H1 (cell line): ENCODE measurements at regions not wholly inside any gene's neighbourhood (a gene's known extent, or its start where the extent isn't known, plus 50 kb on each side); places are given as distances from the start of the nearest gene placed in this dataset.
"Not testable (repeated sequence)": the region's sequence is repeated elsewhere in the genome, so short reads cannot be mapped to it uniquely, and the experiment has no call there.

Experiments used
- CTCF ChIA-PET: fragments of 300-600 bp; sonication (Branson Sonifier 250); formaldehyde crosslinking; loops from one replicate; lab custom pipeline; 2021; ENCODE audit not compliant: partially characterized antibody; lab: Charles Lee
- POLR2A ChIA-PET: fragments of 300-600 bp; sonication (Branson Sonifier 250); formaldehyde crosslinking; loops from one replicate; lab custom pipeline; 2021; ENCODE audit warnings: inconsistent platforms; ENCODE audit not compliant: partially characterized antibody; lab: Charles Lee
- DNase-seq, 2 experiments: peaks; one replicate each; pipeline versions ENCODE4 v3.0.0 to v3.0.0-alpha.2; 2010 to 2022; ENCODE audit warnings: low spot score in 2 of 2, low read depth in 1 of 2, mixed read lengths in 1 of 2
- FAIRE-seq: peaks from 2 replicates; lab custom pipeline; 2011; peaks lifted over from hg19 to GRCh38; lab: Jason Lieb, UNC
- H2AFZ ChIP-seq: 2 replicates; pipeline ENCODE4 v1.8.1; 2012; ENCODE audit warnings: low read length, inconsistent platforms
- H2AK5ac ChIP-seq: 2 replicates; pipeline ENCODE4 v1.6.1; 2013; ENCODE audit warnings: low read depth, low read length
- H2BK120ac ChIP-seq: replicated peaks from 2 replicates; pipeline ENCODE3; 2013; ENCODE audit warnings: low read depth, low read length, inconsistent platforms
- H2BK12ac ChIP-seq: 2 replicates; pipeline ENCODE4 v1.6.1; 2013; ENCODE audit warnings: low read depth, low read length
- H2BK15ac ChIP-seq: 2 replicates; pipeline ENCODE4 v1.6.1; 2013; ENCODE audit warnings: low read length
- H2BK20ac ChIP-seq: 2 replicates; pipeline ENCODE4 v1.6.1; 2013; ENCODE audit warnings: low read length
- H2BK5ac ChIP-seq: 2 replicates; pipeline ENCODE4 v1.6.1; 2013; ENCODE audit warnings: low read depth, low read length
- H3K14ac ChIP-seq: 2 replicates; pipeline ENCODE4 v1.6.1; 2013; ENCODE audit warnings: inconsistent platforms; ENCODE audit not compliant: insufficient read length
- H3K18ac ChIP-seq: 2 replicates; pipeline ENCODE4 v1.6.1; 2013; ENCODE audit warnings: low read length; ENCODE audit errors: extremely low read depth
- H3K23ac ChIP-seq: 2 replicates; pipeline ENCODE4 v1.6.1; 2013; ENCODE audit warnings: inconsistent platforms; ENCODE audit not compliant: insufficient read length
- H3K23me2 ChIP-seq: 2 replicates; pipeline ENCODE4 v1.6.1; 2013; ENCODE audit warnings: low read depth, low read length
- H3K27ac ChIP-seq: 2 replicates; pipeline ENCODE4 v1.6.1; 2011; ENCODE audit warnings: low read depth, low read length, inconsistent platforms
- H3K27me3 ChIP-seq, 4 experiments: replicated peaks in 1 of 4; 1 replicate in 1 of 4; 2 replicates in 3 of 4; pipeline versions ENCODE4 v1.6.1 to v1.8.1; 2011 to 2013; ENCODE audit warnings: low read length in 3 of 4, mild to moderate bottlenecking in 3 of 4, inconsistent platforms in 2 of 4, mixed read lengths in 2 of 4, moderate library complexity in 1 of 4; ENCODE audit not compliant: control insufficient read depth in 3 of 4, insufficient read depth in 3 of 4; ENCODE audit errors: extremely low read depth in 1 of 4
- H3K36me3 ChIP-seq, 4 experiments: 2 replicates each; pipeline versions ENCODE4 v1.6.1 to v1.8.1; 2011 to 2013; ENCODE audit warnings: mild to moderate bottlenecking in 4 of 4, low read length in 3 of 4, moderate library complexity in 2 of 4, control low read depth in 1 of 4, inconsistent platforms in 1 of 4; ENCODE audit not compliant: insufficient read depth in 4 of 4, control insufficient read depth in 2 of 4
- H3K4ac ChIP-seq: replicated peaks from 2 replicates; pipeline ENCODE3; 2013; ENCODE audit warnings: low read length, low read depth, mixed read lengths, inconsistent platforms; ENCODE audit not compliant: insufficient read length
- H3K4me1 ChIP-seq, 4 experiments: replicated peaks in 1 of 4; 1 replicate in 1 of 4; 2 replicates in 3 of 4; pipeline versions ENCODE4 v1.6.1 to v1.8.1; 2011 to 2013; ENCODE audit warnings: low read length in 3 of 4, inconsistent platforms in 2 of 4, mixed read lengths in 1 of 4; ENCODE audit not compliant: insufficient read depth in 4 of 4, control insufficient read depth in 3 of 4
- H3K4me2 ChIP-seq, 2 experiments: 2 replicates each; pipeline versions ENCODE4 v1.6.1 to v1.8.1; 2011 to 2013; ENCODE audit warnings: low read depth in 2 of 2, low read length in 2 of 2, control low read depth in 1 of 2, inconsistent platforms in 1 of 2, mild to moderate bottlenecking in 1 of 2; ENCODE audit not compliant: insufficient read depth in 1 of 2
- H3K4me3 ChIP-seq, 4 experiments: fragments of 200-600, 300-600 bp in 1 of 4; sonication (generic), shearing (Covaris generic), sonication (Bioruptor Twin) in 1 of 4; 2 replicates each; pipeline versions ENCODE4 v1.5.1 to v1.8.1; 2011 to 2016; ENCODE audit warnings: low read length in 4 of 4, low read depth in 3 of 4, control low read depth in 2 of 4, inconsistent platforms in 2 of 4, mild to moderate bottlenecking in 2 of 4, mixed read lengths in 1 of 4, moderate library complexity in 1 of 4; ENCODE audit not compliant: insufficient read depth in 2 of 4; ENCODE audit errors: extremely low read depth in 1 of 4
- H3K56ac ChIP-seq: replicated peaks from 2 replicates; pipeline ENCODE3; 2013; ENCODE audit warnings: low read depth, mild to moderate bottlenecking, mixed read lengths, low read length, inconsistent platforms; ENCODE audit not compliant: insufficient read length
- H3K79me1 ChIP-seq: 2 replicates; pipeline ENCODE4 v1.6.1; 2013; ENCODE audit warnings: low read depth, low read length, control low read depth
- H3K79me2 ChIP-seq, 2 experiments: 2 replicates each; pipeline versions ENCODE4 v1.6.1 to v1.8.1; 2012 to 2013; ENCODE audit warnings: low read length in 2 of 2, mild to moderate bottlenecking in 2 of 2, inconsistent platforms in 1 of 2; ENCODE audit not compliant: insufficient read depth in 2 of 2, control insufficient read depth in 1 of 2
- H3K9ac ChIP-seq, 4 experiments: replicated peaks in 1 of 4; 1 replicate in 1 of 4; 2 replicates in 3 of 4; pipeline versions ENCODE4 v1.6.1 to v1.8.1; 2011 to 2013; ENCODE audit warnings: low read depth in 3 of 4, low read length in 3 of 4, control low read depth in 2 of 4, mild to moderate bottlenecking in 2 of 4, moderate library complexity in 2 of 4, inconsistent platforms in 1 of 4; ENCODE audit errors: extremely low read depth in 1 of 4
- H3K9me3 ChIP-seq, 2 experiments: 2 replicates each; pipeline versions ENCODE4 v1.6.1 to v1.8.1; 2012 to 2013; ENCODE audit warnings: mild to moderate bottlenecking in 2 of 2, moderate library complexity in 2 of 2, control low read depth in 1 of 2, inconsistent platforms in 1 of 2, low read depth in 1 of 2, low read length in 1 of 2, mixed read lengths in 1 of 2; ENCODE audit not compliant: insufficient read depth in 2 of 2
- H4K20me1 ChIP-seq, 2 experiments: replicated peaks in 1 of 2; 2 replicates each; pipeline versions ENCODE3 to v1.8.1; 2011 to 2013; ENCODE audit warnings: inconsistent platforms in 2 of 2, low read length in 2 of 2, mild to moderate bottlenecking in 1 of 2; ENCODE audit not compliant: insufficient read depth in 2 of 2, control insufficient read depth in 1 of 2
- H4K5ac ChIP-seq: 2 replicates; pipeline ENCODE4 v1.6.1; 2013; ENCODE audit warnings: low read length, low read depth, mixed read lengths, inconsistent platforms; ENCODE audit not compliant: insufficient read length
- H4K8ac ChIP-seq: 2 replicates; pipeline ENCODE4 v1.8.0; 2013; ENCODE audit warnings: mild to moderate bottlenecking, moderate library complexity, low read length, inconsistent platforms; ENCODE audit not compliant: insufficient read depth; ENCODE audit errors: extremely low read depth
- H4K91ac ChIP-seq: replicated peaks from 2 replicates; pipeline ENCODE3; 2013; ENCODE audit warnings: low read length, mixed read lengths, inconsistent platforms; ENCODE audit not compliant: insufficient read length
- WGBS, 2 experiments: shearing (Covaris generic) in 1 of 2; methylation state at CpG; one replicate each; pipeline versions ENCODE4 v1.1.6 to v1.1.7; 2013 to 2015; ENCODE audit warnings: low lambda C conversion rate in 2 of 2, mixed read lengths in 2 of 2, inconsistent platforms in 1 of 2, low coverage in 1 of 2, missing lambda C conversion rate in 1 of 2; ENCODE audit not compliant: insufficient replicate concordance in 2 of 2, insufficient coverage in 1 of 2, insufficient read length in 1 of 2; ENCODE audit errors: extremely low coverage in 1 of 2, missing lambda C conversion rate in 1 of 2; 5-methylcytosine and 5-hydroxymethylcytosine counted together

- H2BK5ac ChIP-seq, H3K56ac ChIP-seq, FAIRE-seq, H4K5ac ChIP-seq, H2BK20ac ChIP-seq, H2BK15ac ChIP-seq, H3K4me1 ChIP-seq, H4K91ac ChIP-seq, H3K4ac ChIP-seq, H3K4me3 ChIP-seq, H3K79me1 ChIP-seq, H2BK12ac ChIP-seq, H3K79me2 ChIP-seq, H3K14ac ChIP-seq, H3K9ac ChIP-seq, H3K4me2 ChIP-seq, DNase-seq, H3K36me3 ChIP-seq, H2BK120ac ChIP-seq, H2AK5ac ChIP-seq, H2AFZ ChIP-seq, H3K9me3 ChIP-seq, H3K27me3 ChIP-seq, H3K18ac ChIP-seq, POLR2A ChIA-PET, H3K23ac ChIP-seq, H3K27ac ChIP-seq, H4K20me1 ChIP-seq, H4K8ac ChIP-seq, CTCF ChIA-PET, H3K23me2 ChIP-seq: not testable (repeated sequence)
- 70% methylated on average over 4 of the region's 5 CpGs; no CpG with 5 or more reads in 1 of the 2 experiments for WGBS, 2 experiments
Measured at GRCh38 chr22:33138333-33138732, 80.2 kb upstream of the SYN3 start.
